ENCODE measurements at regions not wholly inside any gene's neighbourhood (a gene's known extent, or its start where the extent isn't known, plus 50 kb on each side); places are given as distances from the start of the nearest gene placed in this dataset.
A peak's percentile ranks its signal among the peaks of the same experiment; 100 is the strongest.
"Not testable (repeated sequence)": the region's sequence is repeated elsewhere in the genome, so short reads cannot be mapped to it uniquely, and the experiment has no call there.

DNA sequence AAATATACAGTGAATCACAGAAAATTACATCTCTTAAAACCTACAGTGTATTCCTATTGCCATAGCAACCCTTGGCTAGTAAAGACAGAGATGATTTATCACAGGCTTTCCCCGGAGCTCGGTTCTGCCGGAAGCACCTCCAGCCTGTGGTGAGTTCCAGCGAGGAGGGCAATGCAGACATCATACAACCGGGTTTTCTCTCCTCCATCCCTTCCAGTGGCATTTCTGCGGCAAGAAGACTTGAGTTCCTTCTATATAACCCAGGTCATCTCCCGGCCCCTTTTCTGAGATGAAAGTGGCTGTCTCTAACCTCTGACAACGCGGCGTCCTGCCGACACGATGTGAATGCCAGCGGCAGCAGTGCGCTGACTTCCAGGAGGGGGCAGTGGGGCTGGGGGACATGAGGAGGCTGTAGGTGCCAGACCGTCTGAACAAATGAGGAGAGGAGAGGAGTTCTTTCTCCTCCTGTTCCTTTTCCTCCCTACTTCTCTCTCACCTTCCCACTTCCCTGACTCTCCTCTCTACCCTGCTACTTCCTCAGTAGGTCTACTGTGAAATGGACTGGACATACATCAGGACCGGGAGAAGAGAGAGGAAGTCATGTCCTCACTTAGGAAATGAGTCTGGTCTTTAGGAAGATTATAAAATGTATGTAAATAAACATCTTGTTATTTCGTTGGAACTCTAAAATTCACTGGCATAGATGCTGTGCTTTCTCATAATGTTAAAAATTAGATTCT lies 68.6 kb upstream of the MAX start:
- H3K36me3 ChIP-seq (ENCODE audit: control insufficient read depth, insufficient read depth, low read length) = no peaks in the 10 kb centered on the region
- TF ChIP-seq, protein P1, sequence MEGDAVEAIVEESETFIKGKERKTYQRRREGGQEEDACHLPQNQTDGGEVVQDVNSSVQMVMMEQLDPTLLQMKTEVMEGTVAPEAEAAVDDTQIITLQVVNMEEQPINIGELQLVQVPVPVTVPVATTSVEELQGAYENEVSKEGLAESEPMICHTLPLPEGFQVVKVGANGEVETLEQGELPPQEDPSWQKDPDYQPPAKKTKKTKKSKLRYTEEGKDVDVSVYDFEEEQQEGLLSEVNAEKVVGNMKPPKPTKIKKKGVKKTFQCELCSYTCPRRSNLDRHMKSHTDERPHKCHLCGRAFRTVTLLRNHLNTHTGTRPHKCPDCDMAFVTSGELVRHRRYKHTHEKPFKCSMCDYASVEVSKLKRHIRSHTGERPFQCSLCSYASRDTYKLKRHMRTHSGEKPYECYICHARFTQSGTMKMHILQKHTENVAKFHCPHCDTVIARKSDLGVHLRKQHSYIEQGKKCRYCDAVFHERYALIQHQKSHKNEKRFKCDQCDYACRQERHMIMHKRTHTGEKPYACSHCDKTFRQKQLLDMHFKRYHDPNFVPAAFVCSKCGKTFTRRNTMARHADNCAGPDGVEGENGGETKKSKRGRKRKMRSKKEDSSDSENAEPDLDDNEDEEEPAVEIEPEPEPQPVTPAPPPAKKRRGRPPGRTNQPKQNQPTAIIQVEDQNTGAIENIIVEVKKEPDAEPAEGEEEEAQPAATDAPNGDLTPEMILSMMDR (IDR thresholded peaks at IDR 0.05; ENCODE audit: insufficient read depth, low read length, severe bottlenecking) = peak; percentile 29

DNA sequence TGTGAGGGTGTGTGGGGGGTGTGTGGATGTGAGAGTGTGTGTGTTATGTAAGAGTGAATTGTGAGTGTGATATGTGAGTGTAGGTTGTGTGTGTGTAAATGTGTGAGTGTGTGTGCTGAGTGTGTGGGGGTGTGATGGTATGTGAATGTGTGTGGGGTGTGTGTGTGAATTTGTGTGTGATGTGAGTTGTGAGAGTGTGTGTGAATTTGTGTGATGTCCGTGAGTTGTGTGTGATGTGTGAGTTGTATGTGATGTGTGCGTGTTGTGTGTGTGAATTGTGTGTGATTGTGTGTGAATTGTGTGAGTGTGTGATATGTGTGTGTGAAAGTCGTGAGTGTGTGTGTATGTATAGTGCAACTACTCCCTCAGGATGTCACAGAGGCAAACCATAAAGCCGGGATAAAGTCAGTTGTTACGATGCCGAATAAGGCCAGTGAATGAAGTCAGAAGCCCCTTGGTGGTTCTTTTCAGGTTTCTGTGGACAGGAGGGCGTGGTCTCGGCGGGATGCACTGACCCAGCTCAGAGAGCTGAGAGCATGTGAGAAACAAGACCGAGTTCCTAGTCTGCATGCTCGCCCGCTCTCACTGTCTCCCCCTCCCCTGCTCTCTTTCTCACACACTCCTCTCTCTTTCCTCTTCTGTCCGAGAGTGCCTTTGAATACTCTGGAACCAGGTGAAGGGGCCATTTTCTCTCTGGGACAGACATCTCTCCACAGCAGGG lies 71.8 kb upstream of the MAX start:
- FAIRE-seq (peak; percentile 70), DNase-seq (ENCODE audit: low read depth) (no peak)
- H3K36me3 ChIP-seq (ENCODE audit: control insufficient read depth, insufficient read depth, low read length) = no peaks in the 10 kb centered on the region
- H3K27me3 ChIP-seq (ENCODE audit: control insufficient read depth, insufficient read depth, low read length) = no peaks in the 10 kb centered on the region
- TF ChIP-seq, protein P1 (IDR thresholded peaks at IDR 0.05; ENCODE audit: insufficient read depth, low read length, severe bottlenecking) = no peak
- no peak overlapping the region for H3K4me3 ChIP-seq (ENCODE audit: low read depth, low read length)

More for the DNA sequence above, 68.6 kb upstream of the MAX start:
- Histone ChIP-seq H3K4me3 (ENCODE audit: low read depth, low read length) (no peak overlapping the region), H3K27me3 (ENCODE audit: control insufficient read depth, insufficient read depth, low read length) (no peaks in the 10 kb centered on the region)
- peak; percentile 25 for DNase-seq (ENCODE audit: low read depth)
- no peak for FAIRE-seq

DNA sequence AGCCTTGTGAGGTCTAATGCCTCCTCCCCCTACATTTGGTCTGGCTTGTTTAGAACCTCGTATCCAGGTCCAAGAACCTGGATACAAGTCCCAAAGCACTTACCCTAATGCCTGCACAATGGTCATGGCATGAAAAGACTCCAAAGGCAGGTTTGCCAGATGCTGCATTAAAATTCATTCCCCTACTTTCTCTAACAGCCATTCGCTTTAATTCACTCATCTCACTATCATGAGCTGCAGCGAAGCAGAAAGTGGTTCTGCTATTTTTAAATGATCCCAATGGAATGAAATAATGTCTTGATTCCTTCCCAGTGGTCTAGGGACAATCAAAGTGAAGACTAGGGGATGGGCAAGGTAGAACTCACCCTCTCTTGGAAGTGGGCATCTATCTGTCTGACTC lies 72.5 kb upstream of the MAX start:
- no peak for FAIRE-seq
- no peak overlapping the region for H3K4me3 ChIP-seq (ENCODE audit: low read depth, low read length)

DNA sequence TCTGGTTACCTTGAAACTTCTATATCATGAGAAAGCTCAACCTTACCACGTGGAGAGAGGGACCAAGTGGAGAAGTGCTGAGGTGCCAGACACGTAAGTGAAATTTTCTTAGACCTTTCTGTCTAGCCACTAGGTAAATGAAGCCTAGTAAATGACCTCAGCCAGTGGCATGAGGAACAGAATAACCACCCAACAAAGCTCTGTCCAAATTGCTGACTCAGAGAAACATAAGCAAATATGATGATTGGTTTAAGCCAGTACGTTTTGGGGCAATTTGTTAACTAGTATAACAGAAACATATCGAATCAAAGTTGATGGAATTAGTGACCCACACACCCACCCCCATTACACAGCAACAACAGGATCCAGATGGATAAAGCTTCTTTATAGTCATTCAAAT lies 75.2 kb upstream of the MAX start:
- no peak overlapping the region for H3K4me3 ChIP-seq (ENCODE audit: low read depth, low read length)
- TF ChIP-seq, protein P1 (IDR thresholded peaks at IDR 0.05; ENCODE audit: insufficient read depth, low read length, severe bottlenecking) = no peak
- no peak for FAIRE-seq

More for the DNA sequence above, 72.5 kb upstream of the MAX start:
- Histone ChIP-seq H3K36me3 (ENCODE audit: control insufficient read depth, insufficient read depth, low read length) (no peaks in the 10 kb centered on the region), H3K27me3 (ENCODE audit: control insufficient read depth, insufficient read depth, low read length) (no peaks in the 10 kb centered on the region)
- no peak for DNase-seq (ENCODE audit: low read depth)
- TF ChIP-seq, protein P1 (IDR thresholded peaks at IDR 0.05; ENCODE audit: insufficient read depth, low read length, severe bottlenecking) = no peak

DNA sequence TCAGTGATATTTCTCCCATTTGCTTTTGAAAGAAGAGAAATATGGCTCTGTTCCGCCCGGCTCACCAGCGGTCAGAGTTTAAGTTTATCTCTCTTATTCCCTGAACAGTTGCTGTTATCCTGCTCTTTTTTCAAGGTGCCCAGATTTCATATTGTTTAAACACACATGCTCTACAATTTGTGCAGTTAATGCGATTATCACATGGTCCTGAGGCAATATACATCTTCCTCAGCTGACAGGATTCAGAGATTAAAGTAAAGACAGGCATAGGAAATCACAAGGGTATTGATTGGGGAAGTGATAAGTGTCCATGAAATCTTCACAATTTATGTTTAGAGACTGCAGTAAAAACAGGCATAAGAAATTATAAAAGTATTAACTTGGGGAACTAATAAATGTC lies 76.9 kb upstream of the MAX start:
- H3K4me3 ChIP-seq (ENCODE audit: low read depth, low read length) = not testable (repeated sequence)

More for the DNA sequence above, 75.2 kb upstream of the MAX start:
- no peaks in the 10 kb centered on the region for H3K36me3 ChIP-seq (ENCODE audit: control insufficient read depth, insufficient read depth, low read length)
- no peaks in the 10 kb centered on the region for H3K27me3 ChIP-seq (ENCODE audit: control insufficient read depth, insufficient read depth, low read length)
- DNase-seq (ENCODE audit: low read depth) = peak; percentile 47

DNA sequence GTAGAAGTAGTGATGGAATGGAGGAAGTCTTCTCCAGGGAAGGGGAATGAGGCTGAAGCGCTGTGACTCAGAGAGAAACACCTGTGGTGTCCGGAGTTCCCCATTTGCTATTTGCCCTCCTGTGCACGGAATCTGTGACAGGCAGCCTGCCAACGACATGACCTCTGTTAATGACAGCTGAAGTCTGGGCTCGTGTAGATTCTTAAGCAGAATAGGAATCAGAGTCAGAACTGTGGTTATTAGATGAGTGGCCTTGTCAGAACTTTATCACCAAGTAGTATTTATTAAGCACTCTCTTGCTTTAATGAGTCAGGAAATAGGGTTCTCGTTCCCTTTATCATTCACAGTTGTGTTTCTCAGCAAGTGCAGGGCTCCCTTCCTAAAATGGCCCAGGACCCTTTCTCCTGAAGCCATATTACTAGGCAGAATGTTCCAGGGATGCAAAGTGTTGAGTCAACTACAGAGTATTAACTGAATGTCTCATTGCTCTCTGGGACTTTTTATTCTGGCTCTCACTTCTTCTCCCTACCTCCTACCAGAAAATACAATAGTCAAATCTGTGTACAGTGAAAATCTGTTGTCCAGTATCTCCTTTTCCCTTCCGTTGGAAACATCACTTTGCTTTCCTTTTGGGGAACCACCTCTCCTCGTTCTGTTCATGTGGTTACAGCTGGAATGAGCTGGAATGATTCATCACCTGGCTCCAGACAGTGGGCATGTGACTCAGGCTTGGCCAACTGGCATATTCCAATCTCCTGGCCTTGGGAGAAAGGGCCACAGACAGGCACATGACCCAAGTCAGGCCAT lies 77.8 kb upstream of the MAX start:
- H3K4me3 ChIP-seq (ENCODE audit: low read depth, low read length) = no peak overlapping the region
- DNase-seq (ENCODE audit: low read depth) (peak; percentile 97), FAIRE-seq (no peak)
- no peaks in the 10 kb centered on the region for H3K36me3 ChIP-seq (ENCODE audit: control insufficient read depth, insufficient read depth, low read length)
- no peaks in the 10 kb centered on the region for H3K27me3 ChIP-seq (ENCODE audit: control insufficient read depth, insufficient read depth, low read length)
- TF ChIP-seq, protein P1 (IDR thresholded peaks at IDR 0.05; ENCODE audit: insufficient read depth, low read length, severe bottlenecking) = no peak

More for the DNA sequence above, 76.9 kb upstream of the MAX start:
- not testable (repeated sequence) for H3K27me3 ChIP-seq (ENCODE audit: control insufficient read depth, insufficient read depth, low read length); DNase-seq (ENCODE audit: low read depth); FAIRE-seq; H3K36me3 ChIP-seq (ENCODE audit: control insufficient read depth, insufficient read depth, low read length)

Data from bronchial epithelial cell (primary cell).